ENCODE measurements at regions not wholly inside any gene's neighbourhood (a gene's known extent, or its start where the extent isn't known, plus 50 kb on each side); places are given as distances from the start of the nearest gene placed in this dataset.

DNA sequence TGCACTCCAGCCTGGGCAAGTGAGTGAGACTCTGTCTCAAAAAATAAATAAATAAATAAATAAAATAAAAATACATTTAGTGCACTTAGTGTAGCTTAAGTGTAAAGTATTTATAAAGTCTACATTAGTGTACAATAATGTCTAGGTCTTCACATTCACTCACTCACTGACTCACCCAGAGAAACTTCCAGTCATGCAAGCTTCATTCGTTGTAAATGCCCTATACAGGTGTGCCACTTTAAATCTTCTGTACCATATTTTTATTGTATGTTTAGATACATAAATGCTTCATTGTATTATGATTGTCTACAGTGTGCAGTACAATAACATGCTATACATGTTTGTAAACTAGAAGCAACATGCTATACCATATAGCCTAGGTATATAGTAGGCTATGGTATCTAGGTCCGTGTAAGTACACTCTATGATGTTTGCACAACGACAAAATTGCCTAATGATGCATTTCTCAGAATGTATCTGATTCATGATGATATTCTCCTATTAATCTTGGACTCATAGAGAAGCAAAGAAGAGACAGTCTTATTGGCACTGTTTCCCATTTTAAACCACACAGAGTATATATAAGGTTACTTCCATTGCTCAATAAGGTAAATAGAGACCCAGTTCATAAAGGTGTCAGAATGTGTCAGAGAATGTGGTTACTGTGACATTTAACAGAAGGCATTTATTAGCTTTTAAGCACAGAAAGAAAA is 1314.9 kb downstream of the CDH11 start:
- no peaks in the 10 kb centered on the region for H3K36me3 ChIP-seq (ENCODE audit: control insufficient read depth in 2 of 2, extremely low read depth in 1 of 2, insufficient read depth in 2 of 2, low read length in 2 of 2)
- H3K79me2 ChIP-seq (ENCODE audit: control insufficient read depth, insufficient read depth, low read length) = no peaks in the 10 kb centered on the region
- no peak for DNase-seq (ENCODE audit: low read depth, low spot score)
- no peaks in the 10 kb centered on the region for H3K9me1 ChIP-seq (ENCODE audit: control insufficient read depth, extremely low read depth, insufficient read depth, low read length)
- H4K20me1 ChIP-seq (ENCODE audit: control insufficient read depth, extremely low read depth, insufficient read depth, low read length) = no peaks in the 10 kb centered on the region
- FAIRE-seq = no peak
- no peak overlapping the region for H3K4me3 ChIP-seq (ENCODE audit: control insufficient read depth in 2 of 3, extremely low read depth in 1 of 3, insufficient read depth in 2 of 3, low read depth in 1 of 3, low read length in 3 of 3)
- H3K27ac ChIP-seq (ENCODE audit: control insufficient read depth, insufficient read depth, low read length) = no peak overlapping the region
- no peaks in the 10 kb centered on the region for H3K27me3 ChIP-seq (ENCODE audit: control insufficient read depth, extremely low read depth, insufficient read depth, low read length)
- no peak overlapping the region for H3K4me2 ChIP-seq (ENCODE audit: control insufficient read depth, extremely low read depth, insufficient read depth, low read depth, low read length)
- H3K9ac ChIP-seq (ENCODE audit: control insufficient read depth, extremely low read depth, insufficient read depth, low read length) = no peak overlapping the region
- TF ChIP-seq, protein P1, sequence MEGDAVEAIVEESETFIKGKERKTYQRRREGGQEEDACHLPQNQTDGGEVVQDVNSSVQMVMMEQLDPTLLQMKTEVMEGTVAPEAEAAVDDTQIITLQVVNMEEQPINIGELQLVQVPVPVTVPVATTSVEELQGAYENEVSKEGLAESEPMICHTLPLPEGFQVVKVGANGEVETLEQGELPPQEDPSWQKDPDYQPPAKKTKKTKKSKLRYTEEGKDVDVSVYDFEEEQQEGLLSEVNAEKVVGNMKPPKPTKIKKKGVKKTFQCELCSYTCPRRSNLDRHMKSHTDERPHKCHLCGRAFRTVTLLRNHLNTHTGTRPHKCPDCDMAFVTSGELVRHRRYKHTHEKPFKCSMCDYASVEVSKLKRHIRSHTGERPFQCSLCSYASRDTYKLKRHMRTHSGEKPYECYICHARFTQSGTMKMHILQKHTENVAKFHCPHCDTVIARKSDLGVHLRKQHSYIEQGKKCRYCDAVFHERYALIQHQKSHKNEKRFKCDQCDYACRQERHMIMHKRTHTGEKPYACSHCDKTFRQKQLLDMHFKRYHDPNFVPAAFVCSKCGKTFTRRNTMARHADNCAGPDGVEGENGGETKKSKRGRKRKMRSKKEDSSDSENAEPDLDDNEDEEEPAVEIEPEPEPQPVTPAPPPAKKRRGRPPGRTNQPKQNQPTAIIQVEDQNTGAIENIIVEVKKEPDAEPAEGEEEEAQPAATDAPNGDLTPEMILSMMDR (optimal IDR thresholded peaks at IDR 0.05 in 1 of 3, IDR thresholded peaks at IDR 0.05 in 1 of 3, conservative IDR thresholded peaks at IDR 0.05 in 1 of 3; ENCODE audit: extremely low read depth in 1 of 3, insufficient read depth in 2 of 3, low read length in 3 of 3) = no peak
- no peak for TF ChIP-seq EZH2 (IDR thresholded peaks at IDR 0.05; ENCODE audit: low read length)
- H3K9me3 ChIP-seq (ENCODE audit: control insufficient read depth, low read depth, low read length) = no peaks in the 10 kb centered on the region
- dilution Hi-C loops (cut with MboI; ENCODE audit: extremely low pct_ligation_motif_present, low sequenced_read_pairs) = no loop called here
- no peaks in the 10 kb centered on the region for H3K4me1 ChIP-seq (ENCODE audit: control insufficient read depth, extremely low read depth, insufficient read depth, low read length)
- no peak overlapping the region for H2AFZ ChIP-seq (ENCODE audit: control insufficient read depth, low read length)

DNA sequence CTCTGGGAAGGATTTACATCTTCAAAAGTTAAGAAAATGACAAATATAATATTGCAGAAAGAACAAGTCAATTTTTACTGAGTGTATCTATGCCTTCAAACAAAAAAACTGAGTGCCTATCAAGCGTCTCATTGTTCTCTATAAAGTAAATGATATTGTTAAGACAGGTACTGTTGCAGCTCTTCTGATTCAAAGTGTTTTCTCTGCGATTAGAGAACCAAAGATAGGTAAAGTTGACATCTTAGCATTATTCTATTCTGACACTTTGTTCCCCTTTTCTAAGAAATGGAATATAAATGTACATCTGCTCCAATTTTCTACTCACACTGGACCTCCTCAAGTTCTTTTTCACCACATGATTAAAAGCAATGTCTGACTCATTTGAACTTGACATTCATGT is 1317.7 kb downstream of the CDH11 start:
- Histone ChIP-seq H3K79me2 (ENCODE audit: control insufficient read depth, insufficient read depth, low read length) (no peaks in the 10 kb centered on the region), H4K20me1 (ENCODE audit: control insufficient read depth, extremely low read depth, insufficient read depth, low read length) (no peaks in the 10 kb centered on the region), H2AFZ (ENCODE audit: control insufficient read depth, low read length) (no peak overlapping the region), H3K36me3 (ENCODE audit: control insufficient read depth in 2 of 2, extremely low read depth in 1 of 2, insufficient read depth in 2 of 2, low read length in 2 of 2) (no peaks in the 10 kb centered on the region), H3K4me1 (ENCODE audit: control insufficient read depth, extremely low read depth, insufficient read depth, low read length) (no peaks in the 10 kb centered on the region), H3K9me1 (ENCODE audit: control insufficient read depth, extremely low read depth, insufficient read depth, low read length) (no peaks in the 10 kb centered on the region), H3K9me3 (ENCODE audit: control insufficient read depth, low read depth, low read length) (no peaks in the 10 kb centered on the region), H3K4me3 (ENCODE audit: control insufficient read depth in 2 of 3, extremely low read depth in 1 of 3, insufficient read depth in 2 of 3, low read depth in 1 of 3, low read length in 3 of 3) (no peak overlapping the region), H3K27ac (ENCODE audit: control insufficient read depth, insufficient read depth, low read length) (no peak overlapping the region), H3K27me3 (ENCODE audit: control insufficient read depth, extremely low read depth, insufficient read depth, low read length) (no peaks in the 10 kb centered on the region), H3K4me2 (ENCODE audit: control insufficient read depth, extremely low read depth, insufficient read depth, low read depth, low read length) (no peak overlapping the region), H3K9ac (ENCODE audit: control insufficient read depth, extremely low read depth, insufficient read depth, low read length) (no peak overlapping the region)
- no peak for DNase-seq (ENCODE audit: low read depth, low spot score)
- dilution Hi-C loops (cut with MboI; ENCODE audit: extremely low pct_ligation_motif_present, low sequenced_read_pairs) = no loop called here
- FAIRE-seq = no peak
- TF ChIP-seq, protein P1 (optimal IDR thresholded peaks at IDR 0.05 in 1 of 3, IDR thresholded peaks at IDR 0.05 in 1 of 3, conservative IDR thresholded peaks at IDR 0.05 in 1 of 3; ENCODE audit: extremely low read depth in 1 of 3, insufficient read depth in 2 of 3, low read length in 3 of 3) = no peak
- TF ChIP-seq EZH2 (IDR thresholded peaks at IDR 0.05; ENCODE audit: low read length) = no peak

All from keratinocyte (primary cell).